ENCODE measurements at regions not wholly inside any gene's neighbourhood (a gene's known extent, or its start where the extent isn't known, plus 50 kb on each side); places are given as distances from the start of the nearest gene placed in this dataset.

DNA sequence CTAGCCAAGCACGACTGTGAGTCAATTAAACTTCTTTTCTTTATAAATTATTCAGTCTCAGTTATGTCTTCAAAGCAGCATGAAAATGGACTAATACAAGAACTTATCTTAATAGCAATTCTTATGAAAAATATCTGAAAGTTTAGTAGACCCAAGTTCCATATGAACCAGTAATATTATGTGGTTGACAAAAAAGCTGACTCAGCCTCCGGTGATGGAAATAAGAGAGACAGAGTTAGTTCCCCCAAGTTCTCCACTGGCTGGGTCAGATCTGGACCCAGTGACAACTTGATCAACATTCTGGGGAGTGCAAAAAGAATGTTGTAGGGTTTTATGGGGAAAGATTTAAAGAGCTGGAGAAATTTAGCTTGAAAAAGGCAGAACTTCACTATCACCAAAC is 72.5 kb upstream of the DNAH14 start:
- no peak overlapping the region for H3K4me3 Mint-ChIP-seq
- no peak for DNase-seq
- no peak overlapping the region for H3K27ac Mint-ChIP-seq
- H3K36me3 Mint-ChIP-seq, result no peaks in the 10 kb centered on the region
- H3K27me3 Mint-ChIP-seq (ENCODE audit: low read depth in 3 of 3), result peaks cover 0 to 2% (median 0%) of the 10 kb centered on the region in 3 donors
- no peaks in the 10 kb centered on the region for H3K4me1 Mint-ChIP-seq
- H3K9me3 Mint-ChIP-seq, result no peaks in the 10 kb centered on the region

DNA sequence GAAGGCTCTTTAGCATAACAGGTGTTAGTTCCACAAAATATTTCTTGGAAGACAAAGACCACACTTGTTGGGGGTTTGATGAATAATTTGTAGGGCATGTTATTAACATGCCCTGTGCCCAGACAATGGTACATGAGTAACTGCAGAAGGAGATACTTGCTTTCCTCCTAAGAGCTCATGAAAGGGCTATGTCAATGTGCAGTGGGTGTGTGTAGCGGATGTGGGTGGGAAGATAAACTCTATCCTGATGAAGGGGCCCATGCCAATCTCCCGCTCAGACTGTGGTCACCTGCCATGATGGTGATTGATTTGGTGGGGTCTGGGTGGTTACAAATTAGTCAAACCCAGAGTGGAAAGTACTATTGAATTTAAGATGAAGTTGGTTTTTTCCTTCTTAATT is 69.8 kb upstream of the DNAH14 start:
- no peak overlapping the region for H3K27ac Mint-ChIP-seq
- peaks cover 0 to 6% (median 0%) of the 10 kb centered on the region in 3 donors for H3K27me3 Mint-ChIP-seq (ENCODE audit: low read depth in 3 of 3)
- no peaks in the 10 kb centered on the region for H3K36me3 Mint-ChIP-seq
- no peak overlapping the region for H3K4me3 Mint-ChIP-seq
- no peaks in the 10 kb centered on the region for H3K4me1 Mint-ChIP-seq
- DNase-seq, result no peak
- peaks cover 0 to 10% (median 0%) of the 10 kb centered on the region in 6 donors for H3K9me3 Mint-ChIP-seq

DNA sequence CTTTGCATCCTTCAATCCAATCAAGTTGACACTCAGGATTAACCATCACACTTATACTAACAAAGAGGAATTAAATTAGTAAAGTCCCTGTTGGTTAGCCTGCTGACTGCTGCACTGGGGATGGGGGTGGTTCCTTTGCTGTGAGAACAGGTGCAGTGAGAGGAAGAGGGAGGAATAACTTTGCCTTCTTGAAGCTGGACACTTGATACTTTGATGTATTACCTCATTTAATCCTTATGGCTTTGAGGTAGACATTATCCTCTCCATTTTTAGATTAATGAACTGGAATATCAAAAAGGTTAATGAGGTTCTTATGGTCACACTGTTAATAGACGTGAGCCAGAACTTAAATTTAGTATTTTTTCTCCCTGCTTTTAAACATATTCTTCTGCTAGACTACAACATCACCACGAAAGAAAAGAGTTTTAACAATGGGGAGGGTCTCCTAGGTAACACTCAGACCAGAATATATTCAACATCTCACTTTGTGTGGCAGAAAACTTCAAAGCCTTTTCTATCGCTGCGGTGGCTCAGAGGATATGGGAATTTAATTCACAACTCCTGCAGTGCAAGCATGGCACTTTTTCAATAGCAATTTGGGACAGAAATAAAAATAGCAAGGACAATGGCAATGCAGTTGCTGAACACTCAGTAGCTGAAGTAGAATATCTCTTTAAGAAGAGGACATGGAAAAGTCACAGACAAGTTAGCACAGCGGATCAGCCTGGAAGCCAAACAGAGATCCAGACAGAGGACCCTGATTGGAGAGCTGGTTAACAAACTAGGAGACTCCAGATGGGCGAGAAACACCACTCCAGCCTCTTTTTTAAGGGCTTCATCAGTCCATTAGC is 68.8 kb upstream of the DNAH14 start:
- Mint-ChIP-seq H3K4me1 (no peaks in the 10 kb centered on the region), H3K4me3 (no peak overlapping the region), H3K27me3 (ENCODE audit: low read depth in 3 of 3) (peaks cover 0 to 6% (median 0%) of the 10 kb centered on the region in 3 donors), H3K27ac (no peak overlapping the region), H3K9me3 (peaks cover 0 to 10% (median 4%) of the 10 kb centered on the region in 6 donors), H3K36me3 (peaks cover 0 to 2% (median 0%) of the 10 kb centered on the region in 3 donors)
- no peak for DNase-seq

DNA sequence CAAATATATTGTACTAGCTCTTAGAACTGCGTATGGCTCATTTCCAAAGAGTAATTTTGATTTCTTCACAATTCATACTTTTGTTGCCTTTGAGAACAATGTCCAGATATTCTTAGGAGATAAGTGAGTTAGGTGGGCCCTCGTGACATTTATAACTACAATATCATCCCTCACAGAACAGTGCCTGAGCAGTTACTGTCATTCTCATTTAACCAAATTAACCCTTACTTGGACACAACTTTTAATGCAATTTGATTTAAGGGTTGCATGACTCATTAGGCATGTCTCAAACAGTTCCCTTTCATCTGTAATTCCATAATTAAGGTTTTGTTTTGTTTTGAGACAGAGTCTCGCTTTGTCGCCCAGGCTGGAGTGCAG is 68.1 kb upstream of the DNAH14 start:
- H3K4me3 Mint-ChIP-seq, result no peak overlapping the region
- H3K27me3 Mint-ChIP-seq (ENCODE audit: low read depth in 3 of 3), result peaks cover 0 to 4% (median 0%) of the 10 kb centered on the region in 3 donors
- no peak overlapping the region for H3K27ac Mint-ChIP-seq
- DNase-seq, result no peak
- H3K9me3 Mint-ChIP-seq, result peaks cover 0 to 10% (median 5%) of the 10 kb centered on the region in 6 donors
- no peaks in the 10 kb centered on the region for H3K4me1 Mint-ChIP-seq
- peaks cover 0 to 3% (median 0%) of the 10 kb centered on the region in 3 donors for H3K36me3 Mint-ChIP-seq

DNA sequence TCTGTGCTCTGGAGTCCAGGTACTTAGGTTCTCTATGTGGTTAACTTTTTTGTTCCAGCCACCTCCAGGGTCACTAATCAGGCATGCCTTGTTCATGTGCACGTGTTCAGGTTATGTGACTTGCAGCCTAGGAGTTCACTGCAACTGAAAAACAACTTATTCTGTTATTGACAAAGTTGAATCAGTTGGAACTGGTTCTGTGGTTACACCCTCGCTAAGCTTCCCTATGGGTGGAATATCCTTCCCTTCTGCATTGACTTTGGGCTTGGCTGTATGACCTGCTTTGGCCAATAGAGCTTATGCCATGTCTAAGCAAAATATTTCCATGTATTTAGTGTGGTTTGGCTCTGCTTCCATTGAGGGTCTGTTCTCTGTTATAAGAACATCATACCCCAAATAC is 66.0 kb upstream of the DNAH14 start:
- Mint-ChIP-seq H3K36me3 (peaks cover 0 to 3% (median 0%) of the 10 kb centered on the region in 3 donors), H3K9me3 (peaks cover 0 to 10% (median 5%) of the 10 kb centered on the region in 6 donors), H3K4me3 (no peak overlapping the region), H3K27ac (no peak overlapping the region), H3K4me1 (no peaks in the 10 kb centered on the region), H3K27me3 (ENCODE audit: low read depth in 3 of 3) (peaks cover 0 to 6% (median 0%) of the 10 kb centered on the region in 3 donors)
- no peak for DNase-seq

DNA sequence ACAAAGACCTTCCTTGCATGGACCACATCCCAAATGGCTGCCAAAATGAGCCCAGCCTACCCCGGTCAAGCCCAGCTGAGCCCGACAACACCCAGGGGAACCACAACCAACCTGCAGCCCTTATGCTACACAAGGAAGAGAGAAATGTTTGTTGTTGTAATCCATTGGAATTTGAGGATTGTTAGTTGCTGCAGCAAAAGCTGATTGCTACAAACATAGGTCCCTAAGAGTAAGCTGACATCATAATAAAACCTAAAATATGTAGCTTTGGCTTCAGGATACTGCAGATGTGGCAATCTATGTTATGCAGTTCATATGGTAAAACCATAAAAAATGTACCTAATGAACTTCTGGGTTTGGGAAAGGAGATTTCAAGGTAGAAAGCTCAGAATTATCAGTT is 65.5 kb upstream of the DNAH14 start:
- no peak for DNase-seq
- Mint-ChIP-seq H3K4me3 (no peak overlapping the region), H3K36me3 (peaks cover 0 to 3% (median 0%) of the 10 kb centered on the region in 3 donors), H3K4me1 (no peaks in the 10 kb centered on the region), H3K27ac (no peak overlapping the region), H3K9me3 (peaks cover 0 to 10% (median 5%) of the 10 kb centered on the region in 6 donors), H3K27me3 (ENCODE audit: low read depth in 3 of 3) (peaks cover 0 to 8% (median 2%) of the 10 kb centered on the region in 3 donors)

DNA sequence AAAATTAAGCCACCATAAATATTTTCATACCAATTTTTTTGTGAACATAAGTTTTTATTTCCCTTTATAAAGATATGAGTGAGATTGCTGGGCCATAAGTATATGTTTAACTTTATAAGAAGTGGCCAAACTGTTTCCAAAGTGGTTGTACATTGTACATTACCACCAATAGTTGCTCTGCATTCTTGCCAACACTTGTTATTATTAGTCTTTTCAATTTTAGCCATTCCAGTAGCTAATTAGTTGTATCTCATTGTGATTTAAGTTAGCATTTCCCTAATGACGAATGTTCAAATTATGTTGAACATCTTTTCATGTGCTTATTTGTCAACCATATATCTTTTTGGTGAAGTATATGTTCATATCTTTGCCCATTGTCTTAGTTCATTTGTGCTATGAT is 64.0 kb upstream of the DNAH14 start:
- Mint-ChIP-seq H3K4me3 (no peak overlapping the region), H3K36me3 (peaks cover 0 to 3% (median 0%) of the 10 kb centered on the region in 3 donors), H3K4me1 (no peaks in the 10 kb centered on the region), H3K27ac (no peak overlapping the region), H3K9me3 (peaks cover 0 to 10% (median 5%) of the 10 kb centered on the region in 6 donors), H3K27me3 (ENCODE audit: low read depth in 3 of 3) (peaks cover 0 to 8% (median 2%) of the 10 kb centered on the region in 3 donors)
- DNase-seq, result no peak

DNA sequence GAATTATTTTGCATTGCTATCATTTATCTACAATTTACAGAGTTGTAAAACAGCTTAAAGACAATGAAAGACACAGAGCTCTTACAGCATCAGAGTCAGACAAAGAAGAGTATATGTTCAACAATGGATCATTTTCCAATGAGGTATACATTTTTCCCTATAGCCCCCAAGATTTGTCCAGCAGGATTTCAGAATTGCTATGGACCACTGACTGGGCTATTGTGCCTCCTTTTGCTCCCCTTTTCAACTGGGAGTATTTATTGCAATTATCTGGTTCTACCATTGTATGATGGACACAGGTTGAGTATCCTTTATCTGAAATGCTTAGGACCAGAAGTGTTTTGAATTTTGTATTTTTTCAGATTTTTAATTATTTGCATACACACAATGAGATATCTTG is 62.5 kb upstream of the DNAH14 start:
- H3K27me3 Mint-ChIP-seq (ENCODE audit: low read depth in 3 of 3), result peaks cover 0 to 8% (median 2%) of the 10 kb centered on the region in 3 donors
- no peaks in the 10 kb centered on the region for H3K4me1 Mint-ChIP-seq
- H3K27ac Mint-ChIP-seq, result no peak overlapping the region
- peaks cover 0 to 3% (median 0%) of the 10 kb centered on the region in 3 donors for H3K36me3 Mint-ChIP-seq
- no peak overlapping the region for H3K4me3 Mint-ChIP-seq
- H3K9me3 Mint-ChIP-seq, result peaks cover 0 to 10% (median 5%) of the 10 kb centered on the region in 6 donors
- DNase-seq, result no peak

DNA sequence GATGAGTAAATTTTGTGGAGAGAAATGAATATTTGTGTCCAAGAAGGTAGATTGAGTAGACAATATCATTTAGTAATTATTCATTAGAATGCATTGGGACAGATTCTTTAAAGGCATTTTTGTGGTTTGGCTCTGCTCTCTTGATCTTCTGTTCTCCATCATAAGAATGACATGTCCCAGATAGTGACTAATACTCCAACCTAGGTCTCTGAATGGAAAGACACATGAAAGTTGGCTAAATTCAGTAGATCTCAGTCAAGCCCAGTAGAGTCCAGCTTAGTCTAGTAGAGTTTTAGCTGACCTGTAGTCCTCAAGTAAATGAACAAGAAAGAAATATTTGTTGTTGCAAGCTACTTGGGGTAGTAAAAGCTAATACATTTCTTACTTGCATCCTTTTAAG is 61.8 kb upstream of the DNAH14 start:
- DNase-seq, result no peak
- Mint-ChIP-seq H3K27ac (no peak overlapping the region), H3K27me3 (ENCODE audit: low read depth in 3 of 3) (peaks cover 0 to 8% (median 2%) of the 10 kb centered on the region in 3 donors), H3K36me3 (peaks cover 0 to 3% (median 0%) of the 10 kb centered on the region in 3 donors), H3K9me3 (peaks cover 0 to 9% (median 5%) of the 10 kb centered on the region in 6 donors), H3K4me3 (no peak overlapping the region), H3K4me1 (no peaks in the 10 kb centered on the region)

DNA sequence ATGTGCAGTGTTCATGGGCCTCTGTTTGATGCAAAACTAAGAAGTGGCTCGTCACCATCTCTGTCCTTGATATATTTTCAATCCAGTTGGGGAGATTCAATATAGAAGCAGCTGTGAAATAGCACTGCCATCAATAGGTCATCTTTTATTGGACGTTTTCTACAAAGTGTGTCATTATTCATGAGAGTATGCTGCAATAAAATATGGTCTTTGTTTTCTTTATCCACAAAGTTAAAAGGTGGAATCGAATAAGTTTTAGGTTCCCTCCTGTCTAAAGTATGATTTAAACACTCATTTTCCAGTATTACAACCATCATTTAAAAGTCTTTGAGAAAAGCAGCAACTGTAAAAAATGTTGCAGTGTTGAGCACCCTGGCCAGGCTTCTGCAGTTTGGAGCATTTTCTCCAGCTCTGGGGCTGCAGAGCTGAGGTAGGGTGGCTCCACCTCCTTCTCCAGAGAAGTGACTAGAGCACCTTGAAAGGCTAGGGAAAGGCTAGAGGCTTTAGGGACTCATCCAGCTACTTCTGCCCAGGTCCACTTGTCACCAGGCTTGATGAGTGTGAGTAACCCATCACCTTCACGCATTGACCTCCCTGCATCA is 56.5 kb upstream of the DNAH14 start:
- no peak overlapping the region for H3K27ac Mint-ChIP-seq
- H3K9me3 Mint-ChIP-seq, result no peaks in the 10 kb centered on the region
- peaks cover 0 to 5% (median 2%) of the 10 kb centered on the region in 3 donors for H3K27me3 Mint-ChIP-seq (ENCODE audit: low read depth in 3 of 3)

DNA sequence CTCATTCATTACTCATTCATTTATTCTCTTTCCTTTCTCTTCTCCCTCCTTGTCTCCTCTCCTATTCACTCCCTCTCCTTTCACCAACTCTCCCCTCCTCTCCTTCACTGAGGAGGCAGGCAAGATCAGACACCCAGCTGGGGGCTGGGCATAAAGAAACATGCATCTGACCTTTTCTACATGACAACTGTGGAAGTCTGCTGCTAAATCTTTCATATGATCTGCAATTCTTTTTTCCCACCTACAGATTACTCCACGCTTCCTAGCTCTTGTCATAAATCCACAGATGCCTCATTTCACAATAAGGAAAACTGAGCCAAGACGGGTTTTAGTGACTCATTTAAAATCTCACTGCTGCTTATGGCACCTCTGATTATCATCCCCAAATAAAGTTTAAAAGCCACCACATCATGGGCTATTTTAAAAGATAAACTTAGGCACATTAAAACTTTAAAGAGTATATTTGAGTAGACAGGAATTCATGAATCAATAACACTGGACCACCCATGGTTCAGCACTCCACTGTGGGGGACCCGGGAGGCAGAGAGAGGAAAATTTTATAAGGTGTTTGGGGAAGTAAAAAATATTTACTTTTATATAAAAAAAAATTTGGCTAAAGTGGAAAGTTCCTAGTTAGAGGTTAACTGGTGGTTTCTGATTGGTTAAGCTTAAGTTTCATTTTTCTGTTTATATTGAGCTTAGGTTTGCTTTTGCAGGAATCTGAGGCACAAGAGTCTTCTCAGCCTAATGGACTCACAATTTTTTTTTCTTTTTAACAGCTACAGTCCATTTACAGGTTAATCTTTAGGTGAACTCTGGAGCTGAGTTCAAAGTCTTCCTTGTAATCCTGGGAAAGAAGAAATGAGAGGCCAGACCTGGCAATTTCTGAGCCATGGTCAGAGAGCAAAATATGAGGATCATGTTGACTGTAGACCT is 55.8 kb upstream of the DNAH14 start:
- H3K27me3 Mint-ChIP-seq (ENCODE audit: low read depth in 3 of 3), result peaks cover under 1 to 3% (median 2%) of the 10 kb centered on the region in 3 donors
- H3K4me1 Mint-ChIP-seq, result no peaks in the 10 kb centered on the region
- no peaks in the 10 kb centered on the region for H3K9me3 Mint-ChIP-seq
- no peak overlapping the region for H3K4me3 Mint-ChIP-seq
- no peak overlapping the region for H3K27ac Mint-ChIP-seq
- no peaks in the 10 kb centered on the region for H3K36me3 Mint-ChIP-seq
- no peak for DNase-seq

More for the DNA sequence above, 56.5 kb upstream of the DNAH14 start:
- DNase-seq, result no peak
- Mint-ChIP-seq H3K4me3 (no peak overlapping the region), H3K36me3 (no peaks in the 10 kb centered on the region), H3K4me1 (no peaks in the 10 kb centered on the region)

DNA sequence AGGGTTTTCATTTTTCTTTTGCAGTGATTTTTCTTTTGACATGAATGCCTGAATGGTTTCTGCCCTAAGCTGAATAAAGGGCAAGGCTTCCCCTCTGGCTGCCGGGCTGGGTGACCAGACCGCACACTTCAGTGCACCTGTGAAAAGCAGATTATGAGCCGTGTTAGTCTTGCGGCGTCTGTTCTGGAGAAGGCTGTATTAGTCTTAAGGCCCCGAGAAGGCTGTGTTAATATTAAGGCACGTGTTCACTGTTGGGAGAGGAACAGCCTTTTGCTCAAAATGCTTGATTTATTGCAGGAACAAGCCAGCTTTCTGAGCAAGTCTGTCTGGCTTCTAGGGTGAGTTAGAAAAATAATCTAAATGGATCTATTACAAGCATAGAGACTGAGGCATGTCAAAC is 54.7 kb upstream of the DNAH14 start:
- no peak overlapping the region for H3K27ac Mint-ChIP-seq
- H3K36me3 Mint-ChIP-seq, result no peaks in the 10 kb centered on the region
- H3K27me3 Mint-ChIP-seq (ENCODE audit: low read depth in 3 of 3), result peaks cover 0 to 2% (median 2%) of the 10 kb centered on the region in 3 donors
- H3K9me3 Mint-ChIP-seq, result no peaks in the 10 kb centered on the region
- no peak for DNase-seq
- no peak overlapping the region for H3K4me3 Mint-ChIP-seq
- H3K4me1 Mint-ChIP-seq, result no peaks in the 10 kb centered on the region

DNA sequence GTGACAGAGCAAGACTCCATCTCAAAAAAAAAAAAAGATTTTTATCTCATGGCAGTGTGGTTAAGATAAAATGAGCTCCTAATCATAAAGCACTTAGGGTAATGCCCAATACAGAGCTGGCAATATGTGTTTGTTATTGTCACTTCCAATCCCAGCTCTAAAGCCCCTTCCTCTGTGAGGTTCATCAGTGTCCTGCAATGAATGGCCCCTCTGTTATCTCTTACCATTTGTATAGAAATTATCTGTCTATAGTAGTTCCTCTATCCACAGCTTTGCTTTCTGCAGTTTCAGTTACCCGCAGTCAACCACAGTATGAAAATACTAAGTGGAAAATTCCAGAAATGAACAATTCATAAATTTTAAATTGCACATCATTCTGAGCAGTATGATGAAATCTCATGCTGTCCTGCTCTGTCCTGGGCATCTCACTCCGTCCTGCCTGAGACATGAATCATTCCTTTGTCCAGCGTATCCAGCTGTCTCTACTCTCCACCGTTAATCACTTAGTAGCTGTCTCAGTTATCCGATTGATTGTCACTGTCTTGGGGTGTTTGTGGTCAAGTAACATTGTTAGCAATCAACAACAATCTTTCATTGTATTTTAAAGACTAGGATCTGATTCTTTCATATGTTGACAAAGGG is 50.2 kb upstream of the DNAH14 start:
- no peak overlapping the region for H3K27ac Mint-ChIP-seq
- no peaks in the 10 kb centered on the region for H3K36me3 Mint-ChIP-seq
- no peaks in the 10 kb centered on the region for H3K4me1 Mint-ChIP-seq
- no peak for DNase-seq
- no peak overlapping the region for H3K4me3 Mint-ChIP-seq
- peaks cover 0 to 5% (median 2%) of the 10 kb centered on the region in 3 donors for H3K27me3 Mint-ChIP-seq (ENCODE audit: low read depth in 3 of 3)
- no peaks in the 10 kb centered on the region for H3K9me3 Mint-ChIP-seq
